Sigmoid colon (tissue), 6 donors: ENCODE measurements at regions not wholly inside any gene's neighbourhood (a gene's known extent, or its start where the extent isn't known, plus 50 kb on each side); places are given as distances from the start of the nearest gene placed in this dataset.

Source experiments
- DNase-seq: peaks from one replicate; pipeline ENCODE4 v3.0.0-alpha.2; 2019
- H3K27ac ChIP-seq, 4 donors: fragments of 200-600 bp; sonication (generic); one replicate each; pipeline ENCODE4 v1.5.1; 2016 to 2019; ENCODE audit warnings: mild to moderate bottlenecking in 1 of 4
- H3K27me3 ChIP-seq, 3 donors: fragments of 200-600 bp; sonication (generic); one replicate each; pipeline ENCODE4 v1.5.1; 2019; ENCODE audit warnings: mild to moderate bottlenecking in 1 of 3
- H3K36me3 ChIP-seq, 4 donors: fragments of 200-600 bp; sonication (generic); one replicate each; pipeline ENCODE4 v1.5.1; 2016 to 2019
- H3K4me1 ChIP-seq, 4 donors: fragments of 200-600 bp; sonication (generic); one replicate each; pipeline ENCODE4 v1.5.1; 2017 to 2019
- H3K4me3 ChIP-seq, 4 donors: fragments of 200-600 bp; sonication (generic); one replicate each; pipeline ENCODE4 v1.5.1; 2017 to 2019; ENCODE audit warnings: mild to moderate bottlenecking in 2 of 4, moderate library complexity in 1 of 4
- H3K9me3 ChIP-seq, 4 donors: fragments of 200-600 bp in 3 of 4; sonication (generic) in 3 of 4; one replicate each; pipeline versions ENCODE4 v1.5.1 to v1.6.1; 2013 to 2019
- EP300 ChIP-seq, 4 donors: sonication (generic); formaldehyde crosslinking; IDR thresholded peaks; one replicate each; pipeline ENCODE4 v1.6.1; 2017; ENCODE audit warnings: antibody characterized with exemption in 4 of 4
- POLR2A ChIP-seq, 2 donors: fragments of 450-650 bp; IDR thresholded peaks; one replicate each; pipeline ENCODE4 v1.6.1; 2016; ENCODE audit warnings: antibody characterized with exemption in 2 of 2, mild to moderate bottlenecking in 2 of 2, moderate library complexity in 2 of 2
- POLR2AphosphoS5 ChIP-seq, 4 donors: sonication (generic); formaldehyde crosslinking; IDR thresholded peaks; one replicate each; pipeline ENCODE4 v1.6.1; 2017; ENCODE audit warnings: antibody characterized with exemption in 4 of 4
- WGBS, 2 donors: extraction: QIAGEN DNeasy Blood & Tissue Kit; methylation state at CpG; one replicate each; pipeline ENCODE4 v1.1.7; 2013; 5-methylcytosine and 5-hydroxymethylcytosine counted together
- intact Hi-C: fragments of 100-400 bp; cut with DNase I; formaldehyde crosslinking; loops from one replicate; pipeline ENCODE4 v1.15.1; 2023
- TF ChIP-seq, protein P1 (sequence below), 4 experiments: fragments of 450-650 bp in 3 of 4; fragments of 200-600 bp in 1 of 4; IDR thresholded peaks; one replicate each; pipeline ENCODE4 v1.5.1; 2016 to 2019; ENCODE audit warnings: antibody characterized with exemption in 4 of 4, mild to moderate bottlenecking in 3 of 4, moderate library complexity in 2 of 4
- donor health status: healthy with polysubstance abuse.
- donor health status: healthy.

DNA sequence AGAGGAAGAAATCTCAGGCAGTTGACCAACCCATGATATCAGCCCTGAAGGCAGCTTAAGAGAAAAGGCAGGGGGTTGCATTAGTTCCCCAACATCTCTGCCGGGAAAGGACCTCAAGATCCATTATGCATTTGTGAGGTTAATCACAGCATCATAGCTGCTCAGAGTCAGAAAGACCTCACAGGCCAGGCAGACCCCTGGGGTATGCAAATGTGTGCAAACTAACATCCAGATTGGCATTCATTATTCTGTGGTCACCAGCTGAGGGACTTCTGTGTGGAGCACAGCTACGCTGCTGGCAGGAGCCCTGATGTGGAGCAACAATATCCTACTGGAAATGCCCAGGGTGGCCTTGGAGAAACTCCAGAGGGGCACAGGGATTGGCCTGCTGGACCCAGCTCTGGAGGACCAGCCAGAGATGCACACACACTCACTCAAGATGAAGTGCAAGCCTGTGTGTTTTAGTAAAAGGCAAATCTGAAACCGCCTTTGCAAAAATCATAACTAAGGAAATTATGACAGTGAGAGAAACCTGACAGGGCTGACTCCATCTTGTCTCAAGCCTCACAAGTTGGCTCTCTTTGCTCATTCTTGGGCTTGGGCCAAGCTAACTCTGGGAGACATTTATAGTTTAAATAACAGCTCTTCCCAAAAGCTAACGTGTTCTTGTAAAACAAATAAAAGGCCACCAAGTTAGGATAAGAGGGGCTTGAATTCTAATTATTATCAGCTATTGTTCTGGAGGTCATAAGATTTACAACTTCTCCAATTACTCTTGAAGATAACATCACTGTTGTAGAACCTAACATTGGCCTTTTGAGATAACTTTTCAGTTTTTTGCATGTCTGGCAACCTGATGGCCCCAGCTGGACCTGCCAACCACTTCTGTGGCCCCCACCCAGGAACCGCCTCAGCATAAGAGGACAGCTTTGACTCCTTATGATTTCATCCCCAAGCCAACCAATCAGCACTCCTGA, 257.1 kb downstream of the UACA start:
- H3K27me3 ChIP-seq, result no peaks in the 10 kb centered on the region
- no peak overlapping the region for H3K4me3 ChIP-seq
- DNase-seq, result no peak
- WGBS, 2 donors, result 81% methylated on average over 5 of the region's 5 CpGs
- H3K36me3 ChIP-seq, result no peaks in the 10 kb centered on the region
- TF ChIP-seq POLR2AphosphoS5 (IDR thresholded peaks at IDR 0.05), result no peak
- TF ChIP-seq EP300 (IDR thresholded peaks at IDR 0.05), result no peak
- TF ChIP-seq, protein P1, sequence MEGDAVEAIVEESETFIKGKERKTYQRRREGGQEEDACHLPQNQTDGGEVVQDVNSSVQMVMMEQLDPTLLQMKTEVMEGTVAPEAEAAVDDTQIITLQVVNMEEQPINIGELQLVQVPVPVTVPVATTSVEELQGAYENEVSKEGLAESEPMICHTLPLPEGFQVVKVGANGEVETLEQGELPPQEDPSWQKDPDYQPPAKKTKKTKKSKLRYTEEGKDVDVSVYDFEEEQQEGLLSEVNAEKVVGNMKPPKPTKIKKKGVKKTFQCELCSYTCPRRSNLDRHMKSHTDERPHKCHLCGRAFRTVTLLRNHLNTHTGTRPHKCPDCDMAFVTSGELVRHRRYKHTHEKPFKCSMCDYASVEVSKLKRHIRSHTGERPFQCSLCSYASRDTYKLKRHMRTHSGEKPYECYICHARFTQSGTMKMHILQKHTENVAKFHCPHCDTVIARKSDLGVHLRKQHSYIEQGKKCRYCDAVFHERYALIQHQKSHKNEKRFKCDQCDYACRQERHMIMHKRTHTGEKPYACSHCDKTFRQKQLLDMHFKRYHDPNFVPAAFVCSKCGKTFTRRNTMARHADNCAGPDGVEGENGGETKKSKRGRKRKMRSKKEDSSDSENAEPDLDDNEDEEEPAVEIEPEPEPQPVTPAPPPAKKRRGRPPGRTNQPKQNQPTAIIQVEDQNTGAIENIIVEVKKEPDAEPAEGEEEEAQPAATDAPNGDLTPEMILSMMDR (IDR thresholded peaks at IDR 0.05), result no peak
- no peak for TF ChIP-seq POLR2A (IDR thresholded peaks at IDR 0.05)
- peak overlapping the region in 1 of 4 donors; percentile 30 for H3K27ac ChIP-seq
- H3K4me1 ChIP-seq, result peaks cover 0 to 51% (median 40%) of the 10 kb centered on the region in 4 donors
- intact Hi-C loops, result no loop called here
- H3K9me3 ChIP-seq, result peaks cover 0 to 4% (median 0%) of the 10 kb centered on the region in 4 donors

DNA sequence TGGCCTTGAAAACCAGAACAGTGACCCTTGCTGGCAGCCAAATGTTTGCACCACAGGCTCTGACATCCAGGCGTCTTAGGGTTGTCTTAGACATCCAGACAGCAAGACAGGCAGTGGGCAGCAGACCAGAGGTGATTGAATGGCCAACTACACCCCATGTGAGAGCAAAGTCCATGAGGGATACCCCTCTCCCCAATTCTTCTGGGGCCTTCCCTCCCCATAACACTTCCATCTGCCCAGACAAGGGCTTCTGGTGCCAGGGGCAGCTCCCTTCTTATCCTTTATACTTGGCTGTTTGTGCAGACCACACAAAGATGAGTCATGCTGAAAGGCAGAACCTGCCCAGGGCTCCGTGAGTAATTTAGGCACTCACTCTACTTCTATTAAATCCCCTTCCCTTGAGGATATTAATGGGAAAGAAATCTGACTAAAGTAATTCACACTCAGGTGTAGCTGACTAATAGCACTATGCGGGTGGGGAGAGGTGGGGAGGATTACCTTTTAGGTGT, 257.9 kb downstream of the UACA start:
- no peak for DNase-seq
- intact Hi-C loops, result no loop called here
- H3K36me3 ChIP-seq, result no peaks in the 10 kb centered on the region
- no peaks in the 10 kb centered on the region for H3K27me3 ChIP-seq
- TF ChIP-seq EP300 (IDR thresholded peaks at IDR 0.05), result no peak
- TF ChIP-seq POLR2A (IDR thresholded peaks at IDR 0.05), result no peak
- H3K4me1 ChIP-seq, result peaks cover 0 to 51% (median 40%) of the 10 kb centered on the region in 4 donors
- H3K9me3 ChIP-seq, result peaks cover 0 to 4% (median 0%) of the 10 kb centered on the region in 4 donors
- 39 to 40% methylated on average over 3 of the region's 3 CpGs for WGBS, 2 donors
- H3K27ac ChIP-seq, result peak overlapping the region in 1 of 4 donors; percentile 30
- H3K4me3 ChIP-seq, result no peak overlapping the region

DNA sequence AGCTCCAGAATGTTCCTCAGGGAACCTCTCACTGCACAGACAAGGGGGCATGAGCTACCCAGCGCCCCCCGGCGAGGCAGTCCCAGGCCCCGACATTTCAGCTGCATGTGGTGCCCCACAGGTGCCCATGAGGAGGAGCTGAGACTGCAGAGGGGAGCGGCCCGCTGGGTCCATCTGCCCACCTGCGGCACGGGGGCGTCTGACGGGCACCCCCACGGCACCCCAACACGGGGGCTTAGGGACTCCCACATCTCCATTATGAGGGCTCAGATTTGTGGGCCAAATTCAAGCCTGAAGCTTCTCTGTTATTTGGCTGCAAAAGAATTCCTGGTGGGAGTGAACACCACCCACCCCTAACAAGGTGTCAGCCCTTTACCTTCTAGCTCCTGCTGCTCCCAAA, 258.4 kb downstream of the UACA start:
- H3K9me3 ChIP-seq, result peaks cover 0 to 4% (median 0%) of the 10 kb centered on the region in 4 donors
- no peak overlapping the region for H3K4me3 ChIP-seq
- TF ChIP-seq, protein P1 (IDR thresholded peaks at IDR 0.05), result no peak
- TF ChIP-seq POLR2A (IDR thresholded peaks at IDR 0.05), result no peak
- no peak for TF ChIP-seq POLR2AphosphoS5 (IDR thresholded peaks at IDR 0.05)
- TF ChIP-seq EP300 (IDR thresholded peaks at IDR 0.05), result no peak
- no peaks in the 10 kb centered on the region for H3K36me3 ChIP-seq
- 64 to 80% methylated on average over 12 of the region's 12 CpGs for WGBS, 2 donors
- H3K27ac ChIP-seq, result peak overlapping the region in 1 of 4 donors; percentile 30
- peaks cover 0 to 51% (median 40%) of the 10 kb centered on the region in 4 donors for H3K4me1 ChIP-seq
- intact Hi-C loops, result no loop called here
- no peaks in the 10 kb centered on the region for H3K27me3 ChIP-seq
- DNase-seq, result no peak

DNA sequence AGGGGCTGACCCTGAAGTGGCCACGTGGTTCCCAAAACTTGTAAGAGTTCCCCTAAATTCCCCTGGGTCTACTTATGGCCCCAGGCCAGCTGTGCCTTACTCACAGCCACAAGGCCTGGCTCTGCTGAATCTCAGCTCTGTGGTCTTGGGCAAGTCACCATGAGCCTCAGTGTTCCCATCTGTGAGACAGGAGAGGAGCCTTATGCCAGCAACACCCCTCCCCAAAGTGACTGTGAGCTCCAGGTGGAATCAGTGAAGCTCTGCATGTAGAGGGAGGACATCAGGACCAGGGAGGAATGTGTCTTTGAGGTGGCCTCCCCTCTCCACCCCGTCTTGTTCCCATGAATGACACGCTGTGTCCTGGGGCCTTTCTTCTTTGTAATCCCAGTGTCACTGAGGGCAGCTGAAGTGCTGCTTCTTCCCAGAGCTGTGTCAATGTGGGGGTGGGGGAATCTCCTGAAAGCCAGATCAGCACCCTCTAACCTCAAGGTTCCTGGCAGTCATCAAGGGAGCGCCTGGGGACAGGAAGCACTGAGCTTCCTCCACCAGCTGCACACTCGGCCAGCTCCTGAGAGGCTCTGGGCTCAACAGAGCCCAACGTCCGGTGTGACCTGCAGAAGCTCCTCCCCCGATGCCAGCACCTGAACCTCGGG, 258.9 kb downstream of the UACA start:
- H3K9me3 ChIP-seq, result no peaks in the 10 kb centered on the region
- DNase-seq, result peak; percentile 83
- no peak overlapping the region for H3K4me3 ChIP-seq
- H3K27ac ChIP-seq, result peak overlapping the region in 1 of 4 donors; percentile 12
- no peaks in the 10 kb centered on the region for H3K27me3 ChIP-seq
- WGBS, 2 donors, result 40 to 66% methylated on average over 9 of the region's 9 CpGs
- H3K36me3 ChIP-seq, result no peaks in the 10 kb centered on the region
- H3K4me1 ChIP-seq, result peaks cover 0 to 51% (median 40%) of the 10 kb centered on the region in 4 donors
- TF ChIP-seq POLR2AphosphoS5 (IDR thresholded peaks at IDR 0.05) (peak in 1 of 4 donors; percentile 36), POLR2A (IDR thresholded peaks at IDR 0.05) (no peak)
- intact Hi-C loops, result no loop called here

DNA sequence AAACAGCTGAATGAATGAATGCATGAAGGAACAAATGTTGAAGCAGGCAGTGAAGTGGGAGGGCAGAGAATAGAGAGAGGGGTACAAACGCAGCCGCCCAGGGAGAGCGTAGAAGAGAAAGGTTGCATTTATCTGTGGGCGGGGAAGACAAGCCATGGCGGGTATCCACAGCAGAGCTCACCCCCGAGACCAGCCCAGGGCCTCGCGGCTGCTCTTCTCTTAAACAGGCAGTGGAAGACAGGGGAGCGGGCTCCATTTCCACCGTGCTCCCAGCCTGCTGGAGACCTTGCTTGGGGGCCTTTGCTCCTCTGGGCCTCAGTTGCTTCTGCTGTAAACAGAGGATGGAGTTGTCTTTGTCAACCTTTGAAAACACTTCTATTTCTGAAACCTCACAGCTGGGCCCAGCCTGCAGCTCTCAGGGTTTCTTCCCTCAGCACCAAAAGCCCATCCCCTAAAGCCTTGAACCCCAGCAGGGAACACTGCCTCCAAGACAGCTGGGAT, 259.5 kb downstream of the UACA start:
- Histone ChIP-seq H3K27me3 (no peaks in the 10 kb centered on the region), H3K4me1 (peaks cover 0 to 50% (median 39%) of the 10 kb centered on the region in 4 donors), H3K4me3 (no peak overlapping the region), H3K27ac (peak overlapping the region in 1 of 4 donors; percentile 12), H3K36me3 (no peaks in the 10 kb centered on the region), H3K9me3 (no peaks in the 10 kb centered on the region)
- TF ChIP-seq EP300 (IDR thresholded peaks at IDR 0.05) (no peak), POLR2AphosphoS5 (IDR thresholded peaks at IDR 0.05) (no peak)
- TF ChIP-seq, protein P1 (IDR thresholded peaks at IDR 0.05), result no peak
- no peak for DNase-seq
- WGBS, 2 donors, result 71 to 83% methylated on average over 10 of the region's 10 CpGs
- intact Hi-C loops, result no loop called here
